ENCODE measurements at regions not wholly inside any gene's neighbourhood (a gene's known extent, or its start where the extent isn't known, plus 50 kb on each side); places are given as distances from the start of the nearest gene placed in this dataset.

GRCh38 chr7:20932785-20933527 is 146.3 kb upstream of the SP8 start:
- no peak for DNase-seq (ENCODE audit: extremely low spot score, unreplicated experiment)
- no peaks in the 10 kb centered on the region for H3K9me3 Mint-ChIP-seq
- no peak overlapping the region for H3K4me3 Mint-ChIP-seq
- H3K36me3 Mint-ChIP-seq = no peaks in the 10 kb centered on the region
- no peak overlapping the region for H3K27ac Mint-ChIP-seq
- peaks cover 39% of the 10 kb centered on the region for H3K27me3 Mint-ChIP-seq
- TF ChIP-seq CTCF (conservative IDR thresholded peaks at IDR 0.05) = no peak
- no peaks in the 10 kb centered on the region for H3K4me1 Mint-ChIP-seq (ENCODE audit: unreplicated experiment)

GRCh38 chr7:20945451-20945850 is 158.8 kb upstream of the SP8 start:
- H3K36me3 Mint-ChIP-seq = no peaks in the 10 kb centered on the region
- DNase-seq (ENCODE audit: extremely low spot score, unreplicated experiment) = no peak
- TF ChIP-seq CTCF (conservative IDR thresholded peaks at IDR 0.05) = no peak
- no peak overlapping the region for H3K4me3 Mint-ChIP-seq
- no peaks in the 10 kb centered on the region for H3K4me1 Mint-ChIP-seq (ENCODE audit: unreplicated experiment)
- no peak overlapping the region for H3K27ac Mint-ChIP-seq
- peaks cover 1% of the 10 kb centered on the region for H3K27me3 Mint-ChIP-seq
- peaks cover 7% of the 10 kb centered on the region for H3K9me3 Mint-ChIP-seq

GRCh38 chr7:20952916-20953315 is 166.2 kb upstream of the SP8 start:
- H3K4me3 Mint-ChIP-seq = no peak overlapping the region
- no peaks in the 10 kb centered on the region for H3K4me1 Mint-ChIP-seq (ENCODE audit: unreplicated experiment)
- no peak for DNase-seq (ENCODE audit: extremely low spot score, unreplicated experiment)
- no peaks in the 10 kb centered on the region for H3K9me3 Mint-ChIP-seq
- no peaks in the 10 kb centered on the region for H3K36me3 Mint-ChIP-seq
- H3K27me3 Mint-ChIP-seq = peaks cover 35% of the 10 kb centered on the region
- TF ChIP-seq CTCF (conservative IDR thresholded peaks at IDR 0.05) = no peak
- H3K27ac Mint-ChIP-seq = no peak overlapping the region

GRCh38 chr7:20954711-20955619 is 168.3 kb upstream of the SP8 start:
- H3K4me3 Mint-ChIP-seq = no peak overlapping the region

GRCh38 chr7:20958572-20958971 is 171.9 kb upstream of the SP8 start:
- H3K36me3 Mint-ChIP-seq = no peaks in the 10 kb centered on the region
- DNase-seq (ENCODE audit: extremely low spot score, unreplicated experiment) = no peak
- H3K9me3 Mint-ChIP-seq = no peaks in the 10 kb centered on the region
- peaks cover 48% of the 10 kb centered on the region for H3K27me3 Mint-ChIP-seq
- no peak overlapping the region for H3K27ac Mint-ChIP-seq
- TF ChIP-seq CTCF (conservative IDR thresholded peaks at IDR 0.05) = no peak
- H3K4me1 Mint-ChIP-seq (ENCODE audit: unreplicated experiment) = no peaks in the 10 kb centered on the region
- no peak overlapping the region for H3K4me3 Mint-ChIP-seq

More at GRCh38 chr7:20954711-20955619, 168.3 kb upstream of the SP8 start:
- Mint-ChIP-seq H3K9me3 (no peaks in the 10 kb centered on the region), H3K27me3 (peaks cover 49% of the 10 kb centered on the region), H3K4me1 (ENCODE audit: unreplicated experiment) (no peaks in the 10 kb centered on the region), H3K36me3 (no peaks in the 10 kb centered on the region), H3K27ac (no peak overlapping the region)
- TF ChIP-seq CTCF (conservative IDR thresholded peaks at IDR 0.05) = no peak
- no peak for DNase-seq (ENCODE audit: extremely low spot score, unreplicated experiment)
